ENCODE measurements at regions not wholly inside any gene's neighbourhood (a gene's known extent, or its start where the extent isn't known, plus 50 kb on each side); places are given as distances from the start of the nearest gene placed in this dataset.

DNA sequence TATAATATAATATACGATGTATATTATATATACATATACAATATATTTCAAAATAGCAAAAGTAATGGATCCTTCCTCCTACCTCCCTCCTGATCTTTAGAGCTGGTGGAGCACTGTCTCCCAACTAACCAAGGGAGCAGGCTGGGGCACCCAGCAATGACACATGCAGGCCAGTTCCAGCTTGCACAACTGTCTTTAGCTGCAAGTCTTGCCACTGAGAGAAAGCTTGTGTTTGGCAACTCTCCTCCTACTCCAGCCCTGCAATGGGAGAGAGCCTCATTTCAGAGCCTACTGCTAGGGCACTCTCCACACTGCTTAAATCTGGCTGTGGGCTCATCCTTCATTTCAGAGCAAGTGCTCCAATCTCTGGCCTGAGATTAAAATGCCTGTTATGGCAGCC, 469.8 kb upstream of the OLFM3 start:
- SMC1A ChIA-PET (ENCODE audit: uncharacterized antibody, unreplicated experiment), result no interaction called here
- no peak for TF ChIP-seq CBX3 (IDR thresholded peaks at IDR 0.05; ENCODE audit: borderline replicate concordance, low read depth)
- TF ChIP-seq NFXL1 (IDR thresholded peaks at IDR 0.05; ENCODE audit: borderline replicate concordance), result no peak
- no peak for TF ChIP-seq SMAD1 (IDR thresholded peaks at IDR 0.05; ENCODE audit: low read depth, partially characterized antibody)
- no peak for TF ChIP-seq GATAD2B (conservative IDR thresholded peaks at IDR 0.05; ENCODE audit: low read depth)
- TF ChIP-seq ZSCAN29 (IDR thresholded peaks at IDR 0.05), result no peak
- no peak for TF ChIP-seq DPF2 (IDR thresholded peaks at IDR 0.05)
- no peak for TF ChIP-seq NR2C1 (IDR thresholded peaks at IDR 0.05)
- no peak for TF ChIP-seq NKRF (conservative IDR thresholded peaks at IDR 0.05)
- no peak for TF ChIP-seq CBFB (IDR thresholded peaks at IDR 0.05; ENCODE audit: low read depth)
- TF ChIP-seq, protein P1, sequence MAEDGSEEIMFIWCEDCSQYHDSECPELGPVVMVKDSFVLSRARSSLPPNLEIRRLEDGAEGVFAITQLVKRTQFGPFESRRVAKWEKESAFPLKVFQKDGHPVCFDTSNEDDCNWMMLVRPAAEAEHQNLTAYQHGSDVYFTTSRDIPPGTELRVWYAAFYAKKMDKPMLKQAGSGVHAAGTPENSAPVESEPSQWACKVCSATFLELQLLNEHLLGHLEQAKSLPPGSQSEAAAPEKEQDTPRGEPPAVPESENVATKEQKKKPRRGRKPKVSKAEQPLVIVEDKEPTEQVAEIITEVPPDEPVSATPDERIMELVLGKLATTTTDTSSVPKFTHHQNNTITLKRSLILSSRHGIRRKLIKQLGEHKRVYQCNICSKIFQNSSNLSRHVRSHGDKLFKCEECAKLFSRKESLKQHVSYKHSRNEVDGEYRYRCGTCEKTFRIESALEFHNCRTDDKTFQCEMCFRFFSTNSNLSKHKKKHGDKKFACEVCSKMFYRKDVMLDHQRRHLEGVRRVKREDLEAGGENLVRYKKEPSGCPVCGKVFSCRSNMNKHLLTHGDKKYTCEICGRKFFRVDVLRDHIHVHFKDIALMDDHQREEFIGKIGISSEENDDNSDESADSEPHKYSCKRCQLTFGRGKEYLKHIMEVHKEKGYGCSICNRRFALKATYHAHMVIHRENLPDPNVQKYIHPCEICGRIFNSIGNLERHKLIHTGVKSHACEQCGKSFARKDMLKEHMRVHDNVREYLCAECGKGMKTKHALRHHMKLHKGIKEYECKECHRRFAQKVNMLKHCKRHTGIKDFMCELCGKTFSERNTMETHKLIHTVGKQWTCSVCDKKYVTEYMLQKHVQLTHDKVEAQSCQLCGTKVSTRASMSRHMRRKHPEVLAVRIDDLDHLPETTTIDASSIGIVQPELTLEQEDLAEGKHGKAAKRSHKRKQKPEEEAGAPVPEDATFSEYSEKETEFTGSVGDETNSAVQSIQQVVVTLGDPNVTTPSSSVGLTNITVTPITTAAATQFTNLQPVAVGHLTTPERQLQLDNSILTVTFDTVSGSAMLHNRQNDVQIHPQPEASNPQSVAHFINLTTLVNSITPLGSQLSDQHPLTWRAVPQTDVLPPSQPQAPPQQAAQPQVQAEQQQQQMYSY (CRISPR knock-in tag; IDR thresholded peaks at IDR 0.05), result no peak
- no peak for TF ChIP-seq RUNX3 (IDR thresholded peaks at IDR 0.05; ENCODE audit: low read length)
- no peak for TF ChIP-seq ZNF207 (IDR thresholded peaks at IDR 0.05; ENCODE audit: borderline replicate concordance)
- TF ChIP-seq, protein P2, sequence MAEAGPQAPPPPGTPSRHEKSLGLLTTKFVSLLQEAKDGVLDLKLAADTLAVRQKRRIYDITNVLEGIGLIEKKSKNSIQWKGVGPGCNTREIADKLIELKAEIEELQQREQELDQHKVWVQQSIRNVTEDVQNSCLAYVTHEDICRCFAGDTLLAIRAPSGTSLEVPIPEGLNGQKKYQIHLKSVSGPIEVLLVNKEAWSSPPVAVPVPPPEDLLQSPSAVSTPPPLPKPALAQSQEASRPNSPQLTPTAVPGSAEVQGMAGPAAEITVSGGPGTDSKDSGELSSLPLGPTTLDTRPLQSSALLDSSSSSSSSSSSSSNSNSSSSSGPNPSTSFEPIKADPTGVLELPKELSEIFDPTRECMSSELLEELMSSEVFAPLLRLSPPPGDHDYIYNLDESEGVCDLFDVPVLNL (IDR thresholded peaks at IDR 0.05; ENCODE audit: low read depth, low read length), result no peak
- TF ChIP-seq CEBPB (IDR thresholded peaks at IDR 0.05; ENCODE audit: borderline replicate concordance in 1 of 2, low read depth in 2 of 2, low read length in 2 of 2), result no peak
- TF ChIP-seq, protein P3, sequence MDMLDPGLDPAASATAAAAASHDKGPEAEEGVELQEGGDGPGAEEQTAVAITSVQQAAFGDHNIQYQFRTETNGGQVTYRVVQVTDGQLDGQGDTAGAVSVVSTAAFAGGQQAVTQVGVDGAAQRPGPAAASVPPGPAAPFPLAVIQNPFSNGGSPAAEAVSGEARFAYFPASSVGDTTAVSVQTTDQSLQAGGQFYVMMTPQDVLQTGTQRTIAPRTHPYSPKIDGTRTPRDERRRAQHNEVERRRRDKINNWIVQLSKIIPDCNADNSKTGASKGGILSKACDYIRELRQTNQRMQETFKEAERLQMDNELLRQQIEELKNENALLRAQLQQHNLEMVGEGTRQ (IDR thresholded peaks at IDR 0.05; ENCODE audit: borderline replicate concordance, low read depth, low read length), result no peak
- no peak for TF ChIP-seq SREBF2 (IDR thresholded peaks at IDR 0.05; ENCODE audit: low read length)
- TF ChIP-seq BCL3 (IDR thresholded peaks at IDR 0.05; ENCODE audit: borderline replicate concordance, insufficient read depth, low read depth, low read length, poor library complexity, severe bottlenecking), result no peak
- no peak for TF ChIP-seq GABPA (IDR thresholded peaks at IDR 0.05; ENCODE audit: low read depth)
- intact Hi-C loops (cut with micrococcal nuclease; ENCODE audit: unreplicated experiment), result no loop called here
- Histone ChIP-seq H3K79me2 (ENCODE audit: control insufficient read depth, insufficient read depth, low read length) (no peaks in the 10 kb centered on the region), H3K9ac (ENCODE audit: control insufficient read depth, insufficient read depth, low read length) (no peak overlapping the region), H3K9me3 (replicated peaks; ENCODE audit: control insufficient read depth, insufficient read depth, low read length) (no peaks in the 10 kb centered on the region), H3K27ac (ENCODE audit: control insufficient read depth, insufficient read depth) (no peak overlapping the region), H4K20me1 (ENCODE audit: control insufficient read depth, insufficient read depth) (no peaks in the 10 kb centered on the region), H3K4me2 (ENCODE audit: control insufficient read depth, insufficient read depth) (no peak overlapping the region), H3K4me3 (no peak overlapping the region), H2AFZ (ENCODE audit: control insufficient read depth, low read depth, low read length) (no peak overlapping the region), H3K27me3 (replicated peaks in 1 of 2; ENCODE audit: control insufficient read depth in 2 of 2, insufficient read depth in 2 of 2, low read length in 1 of 2) (no peaks in the 10 kb centered on the region), H3K4me1 (ENCODE audit: control insufficient read depth, insufficient read depth, low read length) (no peaks in the 10 kb centered on the region), H3K36me3 (ENCODE audit: control insufficient read depth in 2 of 2, insufficient read depth in 2 of 2, low read length in 1 of 2) (no peaks in the 10 kb centered on the region)
- in situ Hi-C loops (cut with MboI), result no loop called here
- ATAC-seq (no peak), DNase-seq (ENCODE audit: low read depth, low spot score) (no peak), FAIRE-seq (no peak)
- POLR2A ChIA-PET, result no interaction called here
- CTCF ChIA-PET, result no interaction called here
- RAD21 ChIA-PET (ENCODE audit: unreplicated experiment), result no interaction called here
- no TSS peak for BruUV-seq (replicated peaks)
- 43% methylated on average over 1 of the region's 1 CpG for WGBS (ENCODE audit: insufficient coverage, insufficient replicate concordance, low lambda C conversion rate, missing lambda C conversion rate)
